ENCODE measurements at regions not wholly inside any gene's neighbourhood (a gene's known extent, or its start where the extent isn't known, plus 50 kb on each side); places are given as distances from the start of the nearest gene placed in this dataset.

GRCh38 chr18:70489986-70490933 lies 201.4 kb downstream of the SOCS6 start:
- peak; percentile 57 for FAIRE-seq
- TF ChIP-seq PAX5 (IDR thresholded peaks at IDR 0.05; ENCODE audit: insufficient read depth, low read length, severe bottlenecking) (no peak), SPI1 (IDR thresholded peaks at IDR 0.05; ENCODE audit: low read depth, low read length) (no peak), POU2F2 (IDR thresholded peaks at IDR 0.05; ENCODE audit: low read depth, low read length) (no peak), POLR2A (IDR thresholded peaks at IDR 0.05; ENCODE audit: low read depth, low read length) (no peak), POLR2AphosphoS5 (IDR thresholded peaks at IDR 0.05; ENCODE audit: low read depth, low read length) (no peak), TAF1 (IDR thresholded peaks at IDR 0.05; ENCODE audit: low read depth, low read length) (no peak)
- DNase-seq (ENCODE audit: insufficient read length, low spot score): no peak

- FAIRE-seq (no peak), DNase-seq (ENCODE audit: insufficient read length, low spot score) (no peak)
- TF ChIP-seq POU2F2 (IDR thresholded peaks at IDR 0.05; ENCODE audit: low read depth, low read length): no peak
Observed at GRCh38 chr18:70489571-70489970, 200.7 kb downstream of the SOCS6 start.

GRCh38 chr18:70469916-70470315 lies 181.1 kb downstream of the SOCS6 start:
- FAIRE-seq (no peak), DNase-seq (ENCODE audit: insufficient read length, low spot score) (no peak)
- TF ChIP-seq PAX5 (IDR thresholded peaks at IDR 0.05; ENCODE audit: insufficient read depth, low read length, severe bottlenecking) (no peak), POU2F2 (IDR thresholded peaks at IDR 0.05; ENCODE audit: low read depth, low read length) (no peak), POLR2AphosphoS5 (IDR thresholded peaks at IDR 0.05; ENCODE audit: low read depth, low read length) (no peak), TAF1 (IDR thresholded peaks at IDR 0.05; ENCODE audit: low read depth, low read length) (no peak), POLR2A (IDR thresholded peaks at IDR 0.05; ENCODE audit: low read depth, low read length) (no peak), SPI1 (IDR thresholded peaks at IDR 0.05; ENCODE audit: low read depth, low read length) (no peak)

- FAIRE-seq (no peak), DNase-seq (ENCODE audit: insufficient read length, low spot score) (no peak)
- TF ChIP-seq POU2F2 (IDR thresholded peaks at IDR 0.05; ENCODE audit: low read depth, low read length) (no peak), POLR2A (IDR thresholded peaks at IDR 0.05; ENCODE audit: low read depth, low read length) (no peak), SPI1 (IDR thresholded peaks at IDR 0.05; ENCODE audit: low read depth, low read length) (no peak), POLR2AphosphoS5 (IDR thresholded peaks at IDR 0.05; ENCODE audit: low read depth, low read length) (no peak), PAX5 (IDR thresholded peaks at IDR 0.05; ENCODE audit: insufficient read depth, low read length, severe bottlenecking) (no peak), TAF1 (IDR thresholded peaks at IDR 0.05; ENCODE audit: low read depth, low read length) (no peak)
Observed at GRCh38 chr18:70468861-70469547, 180.2 kb downstream of the SOCS6 start.

- peak; percentile 13 for DNase-seq (ENCODE audit: insufficient read length, low spot score)
- TF ChIP-seq POU2F2 (IDR thresholded peaks at IDR 0.05; ENCODE audit: low read depth, low read length): no peak
- no peak for TF ChIP-seq SPI1 (IDR thresholded peaks at IDR 0.05; ENCODE audit: low read depth, low read length)
- TF ChIP-seq PAX5 (IDR thresholded peaks at IDR 0.05; ENCODE audit: insufficient read depth, low read length, severe bottlenecking): no peak
- no peak for TF ChIP-seq POLR2AphosphoS5 (IDR thresholded peaks at IDR 0.05; ENCODE audit: low read depth, low read length)
- TF ChIP-seq TAF1 (IDR thresholded peaks at IDR 0.05; ENCODE audit: low read depth, low read length): no peak
- no peak for TF ChIP-seq POLR2A (IDR thresholded peaks at IDR 0.05; ENCODE audit: low read depth, low read length)
- no peak for FAIRE-seq
Observed at GRCh38 chr18:70464343-70465114, 175.7 kb downstream of the SOCS6 start.

DNA sequence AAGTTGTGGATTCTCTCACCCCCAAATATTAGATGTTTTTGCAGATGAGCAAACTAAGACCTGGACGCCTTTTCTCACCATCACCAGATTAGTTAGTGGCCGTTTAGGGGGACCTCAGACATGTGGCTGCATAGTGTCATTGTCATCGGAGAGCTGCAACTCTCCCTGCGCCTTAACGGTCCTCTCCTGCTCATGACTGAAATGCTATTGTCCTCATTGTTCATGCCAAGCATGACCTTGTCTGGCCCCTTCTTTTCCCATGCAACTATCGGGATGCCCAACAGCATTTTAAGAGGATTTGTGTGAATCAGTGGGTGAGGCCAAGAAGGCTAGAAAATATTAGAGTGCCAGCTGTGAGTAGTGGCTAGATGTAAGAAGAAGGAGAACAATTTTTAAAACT lies 174.2 kb downstream of the SOCS6 start:
- DNase-seq (ENCODE audit: insufficient read length, low spot score) (no peak), FAIRE-seq (no peak)
- no peak for TF ChIP-seq POLR2AphosphoS5 (IDR thresholded peaks at IDR 0.05; ENCODE audit: low read depth, low read length)
- no peak for TF ChIP-seq PAX5 (IDR thresholded peaks at IDR 0.05; ENCODE audit: insufficient read depth, low read length, severe bottlenecking)
- TF ChIP-seq POLR2A (IDR thresholded peaks at IDR 0.05; ENCODE audit: low read depth, low read length): no peak
- TF ChIP-seq POU2F2 (IDR thresholded peaks at IDR 0.05; ENCODE audit: low read depth, low read length): no peak
- TF ChIP-seq SPI1 (IDR thresholded peaks at IDR 0.05; ENCODE audit: low read depth, low read length): no peak
- TF ChIP-seq TAF1 (IDR thresholded peaks at IDR 0.05; ENCODE audit: low read depth, low read length): no peak

DNA sequence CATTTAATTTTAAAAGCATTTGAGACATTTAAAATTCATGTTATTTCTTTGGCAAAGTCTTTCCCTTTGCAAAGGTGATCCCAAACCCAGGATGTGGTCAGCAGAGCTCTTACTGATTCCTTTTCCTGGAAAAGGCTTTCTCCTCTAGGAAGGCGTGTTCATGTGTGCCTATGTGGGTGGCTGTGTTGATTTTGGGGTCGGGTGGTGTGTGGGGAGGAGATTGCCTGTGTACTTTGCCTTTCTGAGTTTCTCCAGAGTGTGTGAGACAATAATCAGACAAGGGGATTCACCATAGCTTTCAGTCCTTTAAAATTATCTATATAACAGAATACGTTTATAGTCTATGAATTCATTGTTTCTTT lies 173.2 kb downstream of the SOCS6 start:
- no peak for DNase-seq (ENCODE audit: insufficient read length, low spot score)
- no peak for FAIRE-seq
- TF ChIP-seq SPI1 (IDR thresholded peaks at IDR 0.05; ENCODE audit: low read depth, low read length): no peak
- no peak for TF ChIP-seq TAF1 (IDR thresholded peaks at IDR 0.05; ENCODE audit: low read depth, low read length)
- no peak for TF ChIP-seq POU2F2 (IDR thresholded peaks at IDR 0.05; ENCODE audit: low read depth, low read length)
- no peak for TF ChIP-seq POLR2A (IDR thresholded peaks at IDR 0.05; ENCODE audit: low read depth, low read length)
- TF ChIP-seq PAX5 (IDR thresholded peaks at IDR 0.05; ENCODE audit: insufficient read depth, low read length, severe bottlenecking): no peak
- no peak for TF ChIP-seq POLR2AphosphoS5 (IDR thresholded peaks at IDR 0.05; ENCODE audit: low read depth, low read length)

- TF ChIP-seq TAF1 (IDR thresholded peaks at IDR 0.05; ENCODE audit: low read depth, low read length) (no peak), SPI1 (IDR thresholded peaks at IDR 0.05; ENCODE audit: low read depth, low read length) (no peak), POU2F2 (IDR thresholded peaks at IDR 0.05; ENCODE audit: low read depth, low read length) (no peak), POLR2A (IDR thresholded peaks at IDR 0.05; ENCODE audit: low read depth, low read length) (no peak), PAX5 (IDR thresholded peaks at IDR 0.05; ENCODE audit: insufficient read depth, low read length, severe bottlenecking) (no peak), POLR2AphosphoS5 (IDR thresholded peaks at IDR 0.05; ENCODE audit: low read depth, low read length) (no peak)
- no peak for FAIRE-seq
- DNase-seq (ENCODE audit: insufficient read length, low spot score): no peak
Observed at GRCh38 chr18:70461323-70462077, 172.7 kb downstream of the SOCS6 start.

Measured in GM12891 (cell line).